ENCODE measurements at regions not wholly inside any gene's neighbourhood (a gene's known extent, or its start where the extent isn't known, plus 50 kb on each side); places are given as distances from the start of the nearest gene placed in this dataset.
"Not testable (repeated sequence)": the region's sequence is repeated elsewhere in the genome, so short reads cannot be mapped to it uniquely, and the experiment has no call there.

DNA sequence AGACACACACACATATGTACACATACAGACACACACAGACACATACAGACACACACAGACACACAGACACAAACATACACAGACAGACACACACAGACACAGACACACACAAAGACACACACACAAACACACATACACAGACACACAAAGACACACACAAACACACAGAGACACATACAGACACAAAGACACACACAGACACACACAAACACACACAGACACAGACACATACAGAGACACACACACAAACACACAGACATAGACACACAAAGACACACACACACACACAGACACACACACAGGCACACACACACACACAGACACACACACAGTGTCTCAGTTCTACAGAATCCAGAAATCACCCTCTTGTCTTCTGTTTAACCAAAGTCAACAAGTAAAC, 280.7 kb downstream of the ASMT start:
- DNase-seq (ENCODE audit: low read depth in 4 of 4, low spot score in 3 of 4): no peak

DNA sequence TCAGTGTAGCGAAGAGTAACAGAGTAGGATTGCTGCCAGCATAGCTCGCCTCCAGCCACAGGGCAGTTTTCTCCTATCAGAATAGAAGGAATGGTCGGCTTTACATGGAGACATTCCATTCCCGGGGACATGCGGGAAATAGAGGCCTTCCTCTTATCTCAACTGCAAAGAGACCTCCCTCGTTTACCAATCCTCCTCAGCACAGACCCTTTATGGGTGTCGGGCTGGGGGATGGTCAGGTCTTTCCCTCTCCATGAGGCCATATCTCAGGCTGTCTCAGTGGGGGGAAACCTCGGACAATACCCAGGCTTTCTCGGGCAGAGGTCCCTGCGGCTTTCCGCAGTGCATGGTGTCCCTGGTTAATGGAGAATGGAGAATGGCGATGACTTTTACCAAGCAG, 285.0 kb downstream of the ASMT start:
- DNase-seq (ENCODE audit: low read depth in 4 of 4, low spot score in 3 of 4): no peak

DNA sequence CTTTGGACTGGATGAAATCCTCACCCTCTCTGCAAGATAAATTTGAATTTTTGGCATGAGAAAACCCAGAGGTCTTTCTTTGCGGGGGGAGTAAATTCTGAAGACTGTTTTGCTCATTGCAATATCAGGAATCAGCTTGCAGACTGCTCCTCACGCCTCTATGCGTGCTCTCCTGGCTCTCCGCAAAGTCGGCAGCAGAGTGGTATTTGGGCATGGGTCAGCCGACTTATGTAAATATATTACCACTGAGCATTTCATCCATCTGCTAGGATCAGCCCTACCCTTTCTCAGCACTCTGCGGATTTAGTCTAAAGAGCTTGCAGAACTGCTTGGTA, 288.0 kb downstream of the ASMT start:
- no peak for DNase-seq (ENCODE audit: low read depth in 4 of 4, low spot score in 3 of 4)

DNA sequence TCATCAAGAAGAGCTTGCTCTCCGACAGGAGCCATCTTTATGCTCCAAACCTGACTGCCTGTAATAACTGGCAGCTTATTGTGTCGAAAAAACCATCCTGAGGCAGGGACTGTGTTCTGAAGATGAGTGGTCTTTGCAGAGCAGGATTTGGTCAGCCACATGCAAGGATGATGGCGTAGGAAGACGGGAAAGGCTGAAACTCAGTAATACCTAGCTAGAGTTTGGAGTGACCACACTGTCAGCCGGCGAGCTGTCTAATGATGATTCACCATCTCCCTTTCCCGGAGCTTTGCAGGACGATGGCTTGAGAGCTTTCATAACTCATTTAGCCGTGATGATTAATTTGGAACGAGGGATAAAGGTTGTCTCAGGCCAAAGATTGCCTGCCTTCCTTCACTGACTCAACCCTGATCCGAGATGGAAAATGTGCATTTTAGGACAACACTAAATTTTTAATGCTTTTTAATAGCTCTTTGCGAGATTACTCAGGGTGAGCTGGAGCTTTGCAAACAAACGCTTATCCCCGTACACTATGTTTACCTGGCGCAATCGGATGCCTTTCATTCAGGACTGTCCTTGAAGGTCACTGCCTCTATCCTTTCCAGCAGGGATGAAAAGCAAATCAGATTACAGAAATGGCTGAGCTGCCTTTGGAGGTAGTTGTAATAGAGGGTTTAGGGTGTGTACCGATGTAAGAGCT, 288.5 kb downstream of the ASMT start:
- DNase-seq (ENCODE audit: low read depth in 4 of 4, low spot score in 3 of 4): no peak

DNA sequence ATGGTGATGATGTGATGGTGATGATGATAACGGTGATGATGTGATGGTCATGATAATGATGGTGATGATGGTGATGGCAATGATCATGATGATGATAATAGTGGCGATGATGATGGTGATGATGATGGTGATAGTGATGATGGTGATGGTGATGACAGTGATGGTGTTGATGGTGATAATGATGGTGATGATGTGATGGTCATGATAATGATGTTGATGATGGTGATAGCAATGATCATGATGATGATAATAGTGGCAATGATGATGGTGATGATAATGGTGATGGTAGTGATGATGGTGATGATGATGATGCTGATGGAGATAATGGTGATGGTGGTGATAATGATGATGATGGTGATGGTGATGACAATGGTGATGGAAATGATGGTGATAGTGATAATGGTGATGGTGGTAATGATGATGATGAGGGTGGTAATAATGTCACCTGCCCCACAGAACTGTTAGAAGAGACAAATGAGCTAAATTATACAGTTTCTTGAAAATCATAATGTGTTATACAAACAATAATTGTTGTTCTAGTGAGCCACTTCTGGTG, 289.9 kb downstream of the ASMT start:
- DNase-seq (ENCODE audit: low read depth in 4 of 4, low spot score in 3 of 4): no peak

DNA sequence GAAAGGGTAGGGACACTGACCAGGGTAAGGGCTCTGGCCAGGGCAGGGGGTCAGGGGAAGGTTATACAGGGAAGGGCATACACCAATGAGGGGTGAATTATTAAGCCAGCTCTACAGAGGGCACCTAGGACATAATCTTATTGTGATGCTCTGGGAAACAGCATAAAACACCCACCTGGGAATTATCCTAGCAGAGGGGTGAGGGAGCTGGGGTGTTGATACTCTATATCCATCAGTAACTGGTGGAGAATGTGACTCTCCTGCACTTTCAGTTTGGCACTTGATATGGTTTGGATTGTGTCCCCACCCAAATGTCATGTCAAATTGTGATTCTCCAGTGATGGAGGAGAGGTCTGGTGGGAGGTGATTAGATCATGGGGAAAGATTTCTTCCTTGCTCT, 291.2 kb downstream of the ASMT start:
- DNase-seq (ENCODE audit: low read depth in 4 of 4, low spot score in 3 of 4): no peak

DNA sequence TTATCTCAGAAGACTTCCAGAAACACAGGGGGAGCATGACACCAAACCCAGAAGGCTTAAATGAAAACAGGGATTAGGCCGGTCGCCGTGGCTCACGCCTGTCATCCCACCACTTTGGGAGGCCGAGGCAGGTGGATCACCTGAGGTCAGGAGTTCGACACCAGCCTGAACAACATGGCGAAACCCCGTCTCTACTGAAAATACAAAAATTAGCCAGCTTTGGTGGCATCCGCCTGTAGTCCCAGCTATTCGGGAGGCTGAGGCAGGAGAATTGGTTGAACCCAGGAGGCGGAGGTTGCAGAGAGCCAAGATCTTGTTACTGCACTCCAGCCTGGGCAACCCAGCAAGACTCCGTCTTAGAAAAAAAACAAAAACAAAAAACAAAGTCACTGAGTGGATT, 294.1 kb downstream of the ASMT start:
- not testable (repeated sequence) for DNase-seq (ENCODE audit: low read depth in 4 of 4, low spot score in 3 of 4)

DNA sequence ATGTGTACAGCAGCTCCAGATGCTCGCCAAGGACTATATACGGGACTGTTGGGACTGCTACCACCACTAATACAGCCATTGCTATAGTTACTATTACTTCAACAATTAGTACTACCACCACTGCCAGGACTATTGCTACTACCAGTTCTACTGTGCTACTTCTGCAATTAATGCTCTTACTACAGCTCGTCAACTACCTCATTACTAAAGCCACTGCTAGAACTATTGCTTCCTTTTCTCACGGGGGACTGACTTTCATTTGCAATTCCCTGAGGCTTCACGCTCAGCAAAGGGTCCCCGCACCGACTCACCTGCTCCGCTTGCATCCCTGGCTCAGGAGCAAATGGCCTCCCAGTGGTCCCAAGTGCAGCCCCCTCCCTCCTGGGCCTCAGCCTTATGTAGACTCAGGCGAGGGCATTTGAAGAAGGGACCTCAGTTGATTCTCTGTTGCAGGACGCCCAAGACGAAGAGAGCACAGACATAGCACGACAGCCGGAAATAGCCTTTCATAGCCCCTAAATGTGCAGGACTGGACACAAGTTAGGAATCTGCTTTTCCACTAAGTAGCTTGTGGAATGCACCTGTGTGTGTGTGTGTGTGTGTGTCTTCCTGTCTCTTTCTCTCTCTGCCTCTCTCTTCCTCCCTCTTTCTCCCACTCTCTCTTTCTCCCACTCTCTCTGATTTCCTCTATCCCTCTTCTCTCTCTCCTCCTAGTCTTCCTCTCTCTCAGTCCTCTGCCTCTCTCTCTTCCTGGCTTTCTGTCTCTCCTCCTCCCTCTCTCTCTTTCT, 294.8 kb downstream of the ASMT start:
- DNase-seq (ENCODE audit: low read depth in 4 of 4, low spot score in 3 of 4): no peak

DNA sequence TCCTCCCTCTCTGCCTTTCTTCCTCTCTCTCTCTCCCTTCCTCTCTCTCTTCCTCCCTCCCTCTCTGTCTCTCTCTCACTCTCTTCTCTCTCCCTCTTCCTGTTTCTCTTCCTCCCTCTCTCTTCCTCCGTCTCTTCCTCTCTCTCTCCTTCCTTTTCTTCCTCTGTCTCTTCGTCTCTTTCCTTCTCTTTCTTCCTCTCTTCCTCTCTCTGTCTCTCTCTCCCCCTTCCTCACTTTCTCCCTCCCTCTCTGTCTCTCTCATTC, 295.3 kb downstream of the ASMT start:
- DNase-seq (ENCODE audit: low read depth in 4 of 4, low spot score in 3 of 4): no peak

DNA sequence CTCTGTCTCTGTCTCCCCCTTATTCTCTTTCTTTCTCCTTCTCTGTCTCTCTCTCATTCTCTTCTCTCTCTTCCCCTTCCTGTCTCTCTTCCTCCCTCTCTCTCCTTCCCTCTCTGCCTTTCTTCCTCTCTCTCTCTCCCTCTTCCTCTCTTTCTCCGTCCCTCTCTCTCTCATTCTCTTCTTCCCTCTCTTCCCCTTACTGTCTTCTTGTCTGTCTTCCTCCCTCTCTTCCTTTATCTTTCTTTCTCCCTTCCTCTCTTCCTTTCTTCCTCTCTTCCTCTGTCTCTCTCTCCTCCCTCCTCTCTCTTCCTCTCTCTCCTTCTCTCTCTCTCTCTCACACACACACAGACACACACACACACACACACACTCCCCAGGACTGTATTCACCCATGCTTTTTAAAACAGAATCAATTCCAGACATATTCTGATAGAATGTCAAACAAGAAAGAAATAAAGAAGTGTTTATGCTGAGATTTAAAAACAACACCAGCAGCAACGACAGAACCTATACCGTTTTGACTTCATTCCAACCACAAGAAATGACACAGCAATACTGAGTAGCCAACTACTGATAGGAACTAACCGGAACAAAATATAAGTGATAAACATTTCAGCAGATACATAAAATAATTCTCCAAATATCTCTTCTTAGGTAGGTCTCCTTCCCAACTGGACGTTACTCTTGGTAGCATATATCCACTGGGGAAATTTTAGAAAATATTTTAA, 296.7 kb downstream of the ASMT start:
- no peak for DNase-seq (ENCODE audit: low read depth in 4 of 4, low spot score in 3 of 4)

DNA sequence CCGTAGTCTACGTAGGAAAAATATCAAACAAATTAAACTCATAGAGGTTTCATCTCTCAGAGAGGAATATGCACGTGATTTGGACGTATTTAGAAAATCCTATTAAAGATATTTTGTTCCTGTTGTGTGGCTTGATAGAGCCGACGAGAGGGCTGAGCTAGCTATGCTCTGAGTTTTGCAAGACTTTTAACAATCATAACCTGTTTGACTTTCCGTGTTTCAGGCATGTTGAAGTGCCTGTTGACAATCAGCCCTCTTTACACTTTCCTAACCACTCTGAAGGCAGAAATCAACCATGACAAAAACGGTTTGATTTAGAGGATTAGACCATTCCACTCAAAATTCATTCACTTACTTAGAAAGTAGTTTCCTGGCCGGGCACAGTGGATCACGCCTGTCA, 297.3 kb downstream of the ASMT start:
- DNase-seq (ENCODE audit: low read depth in 4 of 4, low spot score in 3 of 4): no peak

DNA sequence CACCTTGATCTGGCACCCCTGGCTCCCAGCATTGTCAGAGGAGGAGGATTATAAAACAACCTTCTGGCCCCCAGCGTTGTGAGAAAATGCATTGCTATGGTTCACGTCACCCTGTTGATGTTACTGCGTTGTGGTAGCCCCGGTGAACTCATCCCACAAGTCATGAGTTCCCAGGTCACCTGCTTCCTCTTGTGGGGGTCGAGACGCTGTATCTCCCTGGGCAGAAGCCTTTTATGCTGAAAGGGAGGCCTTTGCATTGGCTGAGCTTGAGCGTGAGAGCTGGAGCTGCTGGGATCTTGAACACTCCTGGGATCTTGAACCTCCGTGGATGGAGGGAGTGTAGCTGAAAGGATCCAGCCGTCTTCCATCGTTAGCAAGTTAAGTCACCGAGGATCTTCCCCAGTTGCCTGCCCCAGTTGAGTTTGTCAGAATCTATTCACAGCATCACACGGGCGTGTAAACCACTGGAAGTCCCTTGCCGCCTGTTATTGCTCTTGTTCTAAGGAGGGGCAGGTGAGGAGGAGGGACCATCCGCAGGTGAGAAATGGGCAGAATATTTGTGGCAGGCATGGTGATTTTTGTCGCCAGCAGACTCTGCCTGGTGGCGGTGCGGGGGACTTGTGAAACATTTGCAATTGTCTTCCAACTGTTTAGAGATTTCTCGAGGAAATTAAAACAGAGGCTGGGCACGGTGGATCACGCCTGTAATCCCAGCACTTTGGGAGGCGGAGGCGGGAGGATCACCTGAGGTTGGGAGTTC, 299.9 kb downstream of the ASMT start:
- no peak for DNase-seq (ENCODE audit: low read depth in 4 of 4, low spot score in 3 of 4)

DNA sequence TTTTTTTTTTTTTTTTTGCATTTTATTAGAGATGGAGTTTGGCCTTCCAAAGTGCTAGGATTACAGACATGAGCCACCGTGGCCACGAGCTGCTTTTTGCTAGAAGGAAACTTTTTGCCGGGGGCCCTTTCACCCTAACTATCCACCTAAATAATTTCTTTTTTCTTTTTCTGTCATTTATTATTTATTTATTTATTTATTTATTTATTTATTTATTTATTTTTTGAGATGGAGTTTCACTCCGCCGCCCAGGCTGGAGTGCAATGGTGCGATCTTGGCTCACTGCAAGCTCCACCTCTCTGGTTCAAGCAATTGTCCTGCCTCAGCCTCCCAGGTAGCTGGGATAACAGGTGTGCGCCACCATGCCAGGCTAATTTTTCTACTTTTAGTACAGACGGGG, 303.9 kb downstream of the ASMT start:
- no peak for DNase-seq (ENCODE audit: low read depth in 4 of 4, low spot score in 3 of 4)

DNA sequence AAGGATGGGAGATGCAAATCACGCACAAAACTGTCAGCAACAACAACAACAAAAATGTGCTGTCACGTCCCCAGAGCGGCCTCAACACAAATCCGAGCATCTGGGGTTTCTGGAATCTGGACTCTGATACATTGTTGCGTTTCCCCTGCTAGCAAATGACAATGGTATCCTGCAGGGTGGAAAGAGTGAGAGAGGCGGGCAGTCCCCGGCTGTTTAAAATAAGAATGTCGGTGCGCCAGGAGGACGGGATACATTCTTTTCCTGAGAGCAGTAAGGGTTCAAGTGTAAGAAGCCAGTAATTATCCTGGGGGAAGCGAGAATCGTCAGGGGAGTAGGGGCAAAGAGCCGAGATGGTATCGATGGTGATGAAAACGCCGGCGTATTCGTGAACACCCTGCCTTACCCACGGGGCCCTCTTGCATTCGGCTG, 310.2 kb downstream of the ASMT start:
- DNase-seq (ENCODE audit: low read depth in 4 of 4, low spot score in 3 of 4): no peak

DNA sequence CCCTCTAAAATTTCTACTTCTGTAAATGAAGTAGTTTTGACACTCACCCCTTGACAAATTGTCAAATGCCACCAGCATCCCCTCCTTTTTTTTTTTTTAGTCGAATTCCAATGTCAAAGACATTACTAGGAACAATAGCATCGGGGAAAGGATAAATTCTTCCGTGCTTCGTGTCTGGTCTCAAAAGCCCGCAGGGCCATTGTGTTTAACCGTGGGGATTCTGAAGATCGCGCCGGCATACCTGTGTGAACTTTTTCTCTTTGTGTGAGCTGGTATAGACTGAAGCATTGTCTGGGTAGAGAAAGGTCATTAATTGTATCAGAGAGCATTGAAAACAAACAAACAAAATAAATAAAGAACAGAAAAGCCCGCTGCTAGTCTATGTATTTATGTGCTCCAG, 313.9 kb downstream of the ASMT start:
- no peak for DNase-seq (ENCODE audit: low read depth in 4 of 4, low spot score in 3 of 4)

DNA sequence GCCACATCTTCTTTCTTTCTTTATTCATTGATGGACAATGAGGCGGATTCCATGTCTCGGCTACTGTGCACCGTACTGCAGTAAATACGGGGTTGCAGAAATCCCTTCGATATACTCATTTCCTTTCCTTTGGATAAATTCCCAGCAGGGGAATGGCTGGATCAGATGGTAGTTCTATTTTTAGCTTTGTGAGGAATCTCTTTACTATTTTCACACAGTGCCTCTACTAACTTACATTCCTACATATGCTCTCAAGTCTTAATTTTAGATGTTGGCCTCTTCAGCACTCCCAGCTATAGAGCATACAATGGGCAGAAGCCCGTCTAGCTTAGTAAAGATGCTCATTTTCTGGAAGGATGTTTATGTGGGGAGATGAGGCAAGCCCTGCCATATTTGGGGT, 317.4 kb downstream of the ASMT start:
- no peak for DNase-seq (ENCODE audit: low read depth in 4 of 4, low spot score in 3 of 4)

DNA sequence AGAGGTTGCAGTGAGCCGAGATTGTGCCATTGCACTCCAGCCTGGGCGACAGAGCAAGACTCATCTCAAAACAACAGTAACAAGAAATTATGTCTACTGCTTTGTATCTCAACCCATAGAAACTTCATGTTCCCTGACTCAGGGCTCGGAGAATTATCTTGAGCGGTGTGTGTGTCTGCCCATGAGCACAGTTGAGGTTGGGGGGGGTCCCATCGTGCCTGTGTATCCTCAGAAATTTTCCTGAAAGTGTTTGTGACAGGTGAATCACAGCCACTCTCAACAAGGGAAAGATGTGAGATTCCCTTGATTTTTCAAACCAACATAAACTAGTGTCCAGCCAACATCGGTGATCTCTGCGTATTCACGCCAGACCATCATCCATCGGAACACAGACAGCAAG, 319.1 kb downstream of the ASMT start:
- no peak for DNase-seq (ENCODE audit: low read depth in 4 of 4, low spot score in 3 of 4)

DNA sequence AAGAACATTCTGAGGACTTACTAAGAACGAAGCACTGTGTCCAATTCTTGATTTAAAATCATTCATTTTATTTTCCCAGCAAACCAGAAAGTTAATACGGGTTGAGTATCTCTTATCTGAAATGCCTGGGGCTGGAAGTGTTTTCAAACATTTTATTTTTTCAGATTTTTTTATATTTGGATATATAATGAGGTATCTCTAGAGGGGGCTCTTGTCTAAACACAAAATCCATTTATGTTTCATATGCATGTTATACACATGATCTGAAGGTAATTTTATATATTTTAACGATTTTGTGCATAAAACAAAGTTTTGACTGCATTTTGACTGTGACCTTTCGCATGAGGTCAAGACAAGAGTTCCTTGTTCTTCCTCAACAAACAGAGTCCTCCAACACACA, 320.9 kb downstream of the ASMT start:
- DNase-seq (ENCODE audit: low read depth in 4 of 4, low spot score in 3 of 4): no peak

DNA sequence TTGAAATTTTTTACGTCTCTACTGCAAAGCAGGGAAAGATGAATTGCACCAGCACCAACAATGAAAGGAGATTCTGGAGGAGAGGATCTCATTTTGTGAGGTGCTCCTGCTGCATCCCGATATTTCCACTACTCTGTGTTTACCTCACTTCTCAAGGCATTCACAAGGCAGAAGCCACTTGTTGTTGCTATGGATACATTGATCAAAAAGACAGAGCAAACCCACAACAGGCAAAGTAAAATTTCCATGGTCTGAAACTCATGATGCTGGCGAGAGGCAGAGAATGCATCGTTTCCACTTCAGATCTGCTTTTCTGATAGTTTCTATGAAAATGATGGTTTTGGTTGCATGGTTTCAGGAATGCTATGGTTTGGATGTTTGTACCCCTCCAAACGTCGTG, 323.3 kb downstream of the ASMT start:
- DNase-seq (ENCODE audit: low read depth in 4 of 4, low spot score in 3 of 4): no peak

DNA sequence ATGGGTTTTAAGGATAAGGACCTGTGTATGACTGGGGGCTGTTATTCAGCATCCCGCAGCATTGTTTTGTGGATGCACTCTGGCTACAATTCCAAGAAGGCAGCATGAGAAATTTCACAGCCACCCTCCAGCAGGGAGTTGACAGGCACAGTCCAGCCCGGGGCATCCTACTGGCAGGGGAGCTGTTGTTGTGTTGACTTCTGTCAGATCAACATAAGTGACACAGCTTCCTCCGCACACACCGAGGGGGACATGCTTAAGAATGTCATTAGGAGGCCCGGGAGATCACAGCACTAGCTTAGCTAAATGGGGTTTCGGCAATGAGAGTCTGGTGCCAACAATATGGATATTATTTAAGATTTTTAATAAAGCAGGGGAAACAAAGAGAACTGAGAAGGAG, 326.5 kb downstream of the ASMT start:
- DNase-seq (ENCODE audit: low read depth in 4 of 4, low spot score in 3 of 4): no peak

DNA sequence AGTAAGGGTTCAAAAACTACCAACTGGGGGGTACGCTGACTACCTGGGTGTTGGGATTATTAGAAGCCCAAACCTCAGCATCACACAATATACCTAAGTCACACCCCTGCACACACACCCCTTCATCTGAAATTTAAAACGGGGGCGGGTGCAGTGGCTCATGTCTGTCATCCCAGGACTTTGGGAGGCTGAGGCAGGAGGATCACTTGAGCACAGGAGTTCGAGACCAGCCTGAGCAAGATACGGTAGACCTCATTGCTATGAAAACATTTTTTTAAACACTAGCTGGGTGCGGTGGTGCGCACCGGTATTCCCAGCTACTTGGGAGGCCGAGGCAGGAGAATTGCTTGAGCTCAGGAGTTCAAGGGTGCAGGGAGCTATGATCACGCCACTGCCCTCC, 331.0 kb downstream of the ASMT start:
- no peak for DNase-seq (ENCODE audit: low read depth in 4 of 4, low spot score in 3 of 4)

All from left renal pelvis (tissue), 4 donors.